ENCODE measurements at regions not wholly inside any gene's neighbourhood (a gene's known extent, or its start where the extent isn't known, plus 50 kb on each side); places are given as distances from the start of the nearest gene placed in this dataset.

GRCh38 chr6:4719491-4719890 is 56.7 kb upstream of the CDYL start:
- TF ChIP-seq CTCF (conservative IDR thresholded peaks at IDR 0.05 in 1 of 2, IDR thresholded peaks at IDR 0.05 in 1 of 2; ENCODE audit: extremely low read depth in 1 of 2, insufficient read depth in 1 of 2, low read depth in 1 of 2, low read length in 2 of 2) (no peak), EZH2 (IDR thresholded peaks at IDR 0.05; ENCODE audit: borderline replicate concordance, low read length) (no peak)
